PC-3 (cell line): ENCODE measurements at regions not wholly inside any gene's neighbourhood (a gene's known extent, or its start where the extent isn't known, plus 50 kb on each side); places are given as distances from the start of the nearest gene placed in this dataset.
"Not testable (repeated sequence)": the region's sequence is repeated elsewhere in the genome, so short reads cannot be mapped to it uniquely, and the experiment has no call there.

Source experiments
- ATAC-seq: fragments of 200-7000 bp; cut with Tn5 transposase; 2 replicates; pipeline ENCODE4 v1.9.1; 2020; ENCODE audit warnings: mild to moderate bottlenecking, moderate library complexity
- BruUV-seq: library from RNA; stranded (reverse); fragments of 400-500 nt; replicated peaks from 2 replicates; lab custom pipeline; 2021; lab: Mats Ljungman, UMichigan
- CTCF ChIA-PET: fragments of 300-600 bp; sonication (Branson Sonifier 250); formaldehyde crosslinking; loops from one replicate; lab custom pipeline; 2022; ENCODE audit warnings: antibody characterized with exemption; lab: Charles Lee
- POLR2A ChIA-PET: fragments of 300-600 bp; sonication (Branson Sonifier 250); formaldehyde crosslinking; loops from one replicate; lab custom pipeline; 2022; ENCODE audit warnings: antibody characterized with exemption; ENCODE audit not compliant: unreplicated experiment; lab: Charles Lee
- DNase-seq: peaks from one replicate; pipeline ENCODE4 v3.0.0-alpha.2; 2015
- H2AFZ ChIP-seq: fragments of 300-600 bp; sonication (generic); 2 replicates; pipeline ENCODE4 v1.6.0; 2016; ENCODE audit warnings: antibody characterized with exemption, low read length
- H3F3A ChIP-seq: fragments of 300-600 bp; sonication (generic); one replicate; pipeline ENCODE4 v1.6.0; 2017; ENCODE audit warnings: antibody characterized with exemption, low read length, control low read depth, mild to moderate bottlenecking; ENCODE audit not compliant: unreplicated experiment
- H3K27ac ChIP-seq: fragments of 300-600 bp; sonication (generic); 2 replicates; pipeline ENCODE4 v1.5.1; 2016; ENCODE audit warnings: mild to moderate bottlenecking, low read length
- H3K27me3 ChIP-seq: fragments of 300-600 bp; sonication (generic); 2 replicates; pipeline ENCODE4 v1.6.1; 2016; ENCODE audit warnings: low read length, mixed read lengths
- H3K36me3 ChIP-seq: fragments of 300-600 bp; sonication (generic); 2 replicates; pipeline ENCODE4 v1.6.1; 2016; ENCODE audit warnings: low read depth, mixed run types, low read length, mixed read lengths
- H3K4me1 ChIP-seq: fragments of 300-600 bp; sonication (generic); 2 replicates; pipeline ENCODE4 v1.5.1; 2016; ENCODE audit warnings: low read length; ENCODE audit not compliant: insufficient read depth
- H3K4me2 ChIP-seq: fragments of 300-600 bp; sonication (generic); 2 replicates; pipeline ENCODE4 v1.6.0; 2016; ENCODE audit warnings: low read length
- H3K4me3 ChIP-seq: fragments of 300-600 bp; sonication (generic); 2 replicates; pipeline ENCODE4 v1.5.1; 2016; ENCODE audit warnings: mild to moderate bottlenecking, low read length, mixed read lengths
- H3K79me2 ChIP-seq: fragments of 300-600 bp; sonication (generic); 2 replicates; pipeline ENCODE4 v1.6.1; 2017; ENCODE audit warnings: low read length, mixed read lengths
- H3K9ac ChIP-seq: fragments of 300-600 bp; sonication (generic); 2 replicates; pipeline ENCODE4 v1.6.0; 2016; ENCODE audit warnings: mild to moderate bottlenecking, low read length
- H3K9me2 ChIP-seq: fragments of 300-600 bp; sonication (generic); replicated peaks from 2 replicates; pipeline ENCODE4 v1.6.1; 2016; ENCODE audit warnings: mixed run types, low read length, mixed read lengths
- H3K9me3 ChIP-seq: fragments of 300-600 bp; sonication (generic); 2 replicates; pipeline ENCODE4 v1.6.1; 2016; ENCODE audit warnings: low read length, mixed read lengths
- H4K20me1 ChIP-seq: fragments of 300-600 bp; sonication (generic); 2 replicates; pipeline ENCODE4 v1.6.1; 2016; ENCODE audit warnings: low read length, mixed read lengths
- intact Hi-C: fragments of 100-400 bp; cut with micrococcal nuclease; formaldehyde crosslinking; loops from 2 replicates; pipeline ENCODE4 v1.9.0; 2023

GRCh38 chr12:9417341-9417740 lies 190.4 kb downstream of the KLRB1 start:
- CTCF ChIA-PET, H4K20me1 ChIP-seq, POLR2A ChIA-PET, H3K27ac ChIP-seq, H3K9me3 ChIP-seq, H2AFZ ChIP-seq, H3F3A ChIP-seq, ATAC-seq, H3K79me2 ChIP-seq, DNase-seq, H3K27me3 ChIP-seq, H3K4me3 ChIP-seq, H3K9ac ChIP-seq, intact Hi-C loops, BruUV-seq, H3K4me2 ChIP-seq, H3K9me2 ChIP-seq, H3K36me3 ChIP-seq, H3K4me1 ChIP-seq: not testable (repeated sequence)

- H3K27ac ChIP-seq, POLR2A ChIA-PET, ATAC-seq, H3K9me2 ChIP-seq, H3K4me1 ChIP-seq, H3K9ac ChIP-seq, H4K20me1 ChIP-seq, intact Hi-C loops, H3K79me2 ChIP-seq, CTCF ChIA-PET, H3F3A ChIP-seq, H3K9me3 ChIP-seq, H2AFZ ChIP-seq, H3K4me3 ChIP-seq, H3K36me3 ChIP-seq, DNase-seq, BruUV-seq, H3K27me3 ChIP-seq, H3K4me2 ChIP-seq: not testable (repeated sequence)
Observed at GRCh38 chr12:9416346-9416745, 191.4 kb downstream of the KLRB1 start.

GRCh38 chr12:9415898-9416297 lies 191.8 kb downstream of the KLRB1 start:
- H3K36me3 ChIP-seq, POLR2A ChIA-PET, H3K9me2 ChIP-seq, H3K79me2 ChIP-seq, BruUV-seq, H3K4me3 ChIP-seq, H3F3A ChIP-seq, CTCF ChIA-PET, H3K27me3 ChIP-seq, H4K20me1 ChIP-seq, H3K4me1 ChIP-seq, H3K4me2 ChIP-seq, H3K27ac ChIP-seq, H3K9ac ChIP-seq, H3K9me3 ChIP-seq, ATAC-seq, intact Hi-C loops, DNase-seq, H2AFZ ChIP-seq: not testable (repeated sequence)

DNA sequence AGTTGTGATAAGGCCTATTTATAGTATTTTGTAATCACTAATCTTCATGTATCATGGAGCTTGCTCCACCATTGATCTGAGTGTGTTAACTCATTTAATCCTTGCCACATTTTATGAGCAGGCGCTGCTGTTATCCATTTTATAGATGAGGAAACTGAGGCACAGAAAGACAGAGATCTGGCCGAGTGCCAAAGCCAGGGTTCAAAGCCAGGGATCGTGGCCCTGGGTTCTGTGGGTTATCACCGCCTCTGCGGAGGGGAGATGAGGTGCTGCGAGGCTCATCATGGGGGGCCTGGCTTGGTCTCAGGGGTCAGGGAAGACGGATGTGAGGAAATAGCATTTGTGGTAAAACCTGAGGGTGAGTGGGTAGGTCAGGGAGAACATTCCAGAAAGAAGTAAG lies 193.9 kb downstream of the KLRB1 start:
- H3K4me1 ChIP-seq, POLR2A ChIA-PET, H3K4me2 ChIP-seq, H4K20me1 ChIP-seq, CTCF ChIA-PET, H3F3A ChIP-seq, intact Hi-C loops, H3K9me2 ChIP-seq, H2AFZ ChIP-seq, H3K4me3 ChIP-seq, H3K27ac ChIP-seq, DNase-seq, BruUV-seq, H3K27me3 ChIP-seq, H3K9ac ChIP-seq, ATAC-seq, H3K79me2 ChIP-seq, H3K9me3 ChIP-seq, H3K36me3 ChIP-seq: not testable (repeated sequence)

DNA sequence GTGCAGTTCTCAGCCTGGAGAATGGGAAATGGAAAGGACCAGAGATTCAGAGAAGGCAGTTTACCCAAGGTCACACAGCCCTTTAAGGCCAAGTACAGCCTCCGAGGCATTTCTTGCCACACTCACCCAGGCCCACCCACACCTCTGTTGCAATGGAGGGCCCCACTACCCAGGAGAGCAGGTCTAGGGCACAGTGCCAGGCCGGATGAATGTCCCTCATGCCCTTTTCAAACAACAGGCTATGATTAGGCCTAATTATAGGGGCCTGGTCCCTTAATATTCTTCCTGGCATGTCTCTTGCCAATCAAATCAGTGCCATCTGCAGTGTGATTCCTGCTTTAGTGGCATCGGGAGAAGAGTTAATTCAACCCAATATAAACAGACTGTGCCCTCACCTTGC lies 195.3 kb downstream of the KLRB1 start:
- H3K4me3 ChIP-seq, intact Hi-C loops, H4K20me1 ChIP-seq, H3K9ac ChIP-seq, H3K36me3 ChIP-seq, DNase-seq, H3K27ac ChIP-seq, H3K9me2 ChIP-seq, BruUV-seq, H3K79me2 ChIP-seq, POLR2A ChIA-PET, H3K27me3 ChIP-seq, H3F3A ChIP-seq, ATAC-seq, CTCF ChIA-PET, H3K4me2 ChIP-seq, H2AFZ ChIP-seq, H3K4me1 ChIP-seq, H3K9me3 ChIP-seq: not testable (repeated sequence)

DNA sequence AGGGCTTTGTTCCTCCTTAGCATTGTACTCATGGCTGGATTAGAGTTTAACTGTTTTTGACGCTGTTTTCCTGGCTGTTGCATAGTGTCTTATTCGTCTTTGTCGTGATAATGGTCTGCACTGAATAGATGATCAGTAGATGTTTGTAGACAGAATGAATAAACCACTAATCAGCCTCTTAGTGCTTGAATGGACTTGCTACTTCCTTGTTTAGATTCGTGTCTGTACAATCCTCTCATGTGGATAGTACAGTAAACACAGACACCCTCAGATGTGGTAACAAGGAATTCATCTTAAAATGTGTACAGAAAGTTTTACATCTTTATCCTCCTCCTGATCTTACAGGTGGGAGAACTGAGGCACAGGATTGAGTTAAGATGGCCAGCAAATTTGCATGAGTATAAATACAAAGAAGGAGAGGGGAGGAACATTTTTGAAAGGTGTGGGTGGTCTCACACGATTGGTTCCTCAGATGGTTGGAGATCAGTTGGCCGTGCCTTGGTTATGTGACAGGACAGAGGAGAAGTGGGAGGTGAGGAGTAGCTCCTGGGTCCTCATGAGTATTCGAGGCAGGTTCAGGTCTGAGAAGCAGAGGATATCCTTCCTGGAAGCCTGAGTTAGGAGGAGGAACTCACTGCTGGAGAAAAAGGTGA lies 196.0 kb downstream of the KLRB1 start:
- H3K4me2 ChIP-seq, DNase-seq, H3K27me3 ChIP-seq, CTCF ChIA-PET, H3K79me2 ChIP-seq, H3K9me2 ChIP-seq, H3K9me3 ChIP-seq, H3K27ac ChIP-seq, POLR2A ChIA-PET, BruUV-seq, H3F3A ChIP-seq, intact Hi-C loops, H3K4me1 ChIP-seq, H4K20me1 ChIP-seq, H2AFZ ChIP-seq, H3K9ac ChIP-seq, H3K4me3 ChIP-seq, H3K36me3 ChIP-seq, ATAC-seq: not testable (repeated sequence)

DNA sequence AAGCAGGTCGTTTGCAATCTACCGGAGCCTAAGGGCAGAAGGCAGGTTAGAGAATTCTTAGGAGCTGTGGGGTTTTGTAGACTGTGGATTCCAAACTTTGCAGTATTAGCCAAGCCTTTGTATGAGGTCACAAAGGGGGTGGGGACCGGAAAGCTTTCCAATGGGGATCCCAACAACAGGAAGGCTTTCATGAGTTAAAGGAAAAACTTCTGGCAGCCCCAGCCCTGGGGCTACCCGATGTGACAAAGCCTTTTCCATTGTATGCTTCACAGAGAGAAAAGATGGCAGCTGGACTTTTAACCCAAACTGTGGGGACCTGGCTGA lies 199.2 kb upstream of the PZP start:
- POLR2A ChIA-PET, H3K4me2 ChIP-seq, BruUV-seq, H3F3A ChIP-seq, H3K36me3 ChIP-seq, DNase-seq, H2AFZ ChIP-seq, H3K4me1 ChIP-seq, H3K4me3 ChIP-seq, H4K20me1 ChIP-seq, CTCF ChIA-PET, H3K9me3 ChIP-seq, intact Hi-C loops, ATAC-seq, H3K27ac ChIP-seq, H3K9me2 ChIP-seq, H3K27me3 ChIP-seq, H3K9ac ChIP-seq, H3K79me2 ChIP-seq: not testable (repeated sequence)
